HG02840 (cell line): ENCODE measurements at regions not wholly inside any gene's neighbourhood (a gene's known extent, or its start where the extent isn't known, plus 50 kb on each side); places are given as distances from the start of the nearest gene placed in this dataset.
"Not testable (repeated sequence)": the region's sequence is repeated elsewhere in the genome, so short reads cannot be mapped to it uniquely, and the experiment has no call there.

Experiments used
- ATAC-seq: cut with Tn5 transposase; IDR thresholded peaks from one replicate; pipeline ENCODE4 v1.9.1; 2021; ENCODE audit warnings: mild to moderate bottlenecking, moderate library complexity, moderate number of reproducible peaks; ENCODE audit not compliant: unreplicated experiment, low FRiP score

DNA sequence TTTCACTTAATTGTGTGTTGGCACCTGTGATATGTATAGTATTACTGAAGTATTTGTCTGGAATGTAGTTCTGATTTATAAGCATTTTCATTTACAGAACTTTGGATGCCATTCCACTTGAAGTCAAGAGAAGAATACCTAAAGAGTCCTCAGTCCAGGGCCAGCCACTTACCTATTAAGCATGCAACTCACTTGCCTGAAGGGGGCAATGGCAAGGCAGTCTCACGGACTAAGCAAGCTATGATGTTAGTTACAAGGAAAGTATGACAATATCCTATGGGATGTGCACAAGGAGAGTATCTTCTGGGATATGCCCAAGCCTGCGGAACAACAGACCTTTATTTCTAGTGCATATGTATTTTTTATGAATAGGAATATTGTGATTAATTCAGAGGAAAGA lies 369.4 kb upstream of the GCFC2 start:
- no peak for ATAC-seq

DNA sequence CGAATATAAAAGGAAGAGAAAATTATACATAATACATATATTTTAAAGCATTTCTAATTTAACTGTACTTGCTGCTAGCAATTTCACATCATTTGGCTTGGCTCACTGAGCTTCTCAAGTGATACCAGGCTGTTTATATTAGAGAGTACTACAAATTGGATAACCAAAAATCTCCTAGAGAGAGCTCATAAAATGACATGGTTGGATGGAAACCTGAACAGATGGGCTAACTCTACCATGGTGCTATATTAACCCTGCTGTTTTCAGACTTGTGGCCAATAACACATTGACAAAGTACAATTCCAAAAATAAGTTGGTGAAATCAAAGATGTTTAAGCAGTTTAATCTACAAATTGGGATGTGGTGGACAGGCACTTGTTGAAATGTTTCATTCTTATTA lies 364.4 kb upstream of the GCFC2 start:
- no peak for ATAC-seq

DNA sequence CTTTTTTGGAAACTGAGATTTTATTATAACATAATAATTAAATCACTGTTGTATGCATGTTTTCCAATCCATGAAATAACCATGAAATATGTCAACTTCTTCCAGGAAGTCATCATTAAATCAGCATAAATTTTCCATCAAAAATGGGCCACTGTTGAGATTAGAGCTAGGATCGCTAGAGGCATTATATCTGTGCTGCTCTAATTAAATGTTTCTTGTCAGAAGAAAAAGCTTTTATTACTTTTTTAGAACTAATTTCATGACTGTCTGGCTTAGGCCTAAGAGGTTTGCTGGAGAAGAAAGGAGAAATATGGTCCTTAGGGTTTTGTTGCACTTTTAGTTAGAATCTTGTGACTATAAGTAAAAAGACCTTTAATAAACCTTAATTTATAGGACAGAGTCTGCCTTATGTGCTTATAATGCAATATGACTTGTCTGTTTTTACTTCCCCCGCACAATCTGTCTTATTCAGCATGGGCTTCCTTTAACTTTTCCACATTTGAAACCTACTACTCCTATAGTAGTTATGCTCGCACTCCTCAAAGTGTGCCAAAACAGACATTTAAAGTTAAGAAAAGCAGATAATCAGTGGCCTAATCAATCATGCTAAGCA lies 363.4 kb upstream of the GCFC2 start:
- no peak for ATAC-seq

DNA sequence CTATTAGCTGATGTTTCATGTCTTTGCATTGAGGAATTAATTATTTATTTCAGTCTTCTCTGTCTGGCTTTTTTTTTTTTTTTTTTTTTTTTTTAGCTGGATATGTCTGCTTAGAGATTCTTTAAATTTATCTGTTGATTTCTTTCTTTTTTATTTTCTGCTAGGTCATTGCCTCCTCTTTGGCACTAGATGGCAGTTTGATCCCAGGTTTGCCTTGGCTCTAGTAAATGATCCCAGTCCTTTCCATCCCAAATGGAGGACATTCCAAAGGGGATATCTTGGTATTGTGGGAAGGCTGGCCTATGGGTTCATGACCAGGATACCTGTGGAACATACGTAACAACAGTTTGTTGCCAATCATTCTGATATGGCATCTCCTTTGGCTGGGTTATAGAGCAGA lies 339.5 kb upstream of the GCFC2 start:
- no peak for ATAC-seq

DNA sequence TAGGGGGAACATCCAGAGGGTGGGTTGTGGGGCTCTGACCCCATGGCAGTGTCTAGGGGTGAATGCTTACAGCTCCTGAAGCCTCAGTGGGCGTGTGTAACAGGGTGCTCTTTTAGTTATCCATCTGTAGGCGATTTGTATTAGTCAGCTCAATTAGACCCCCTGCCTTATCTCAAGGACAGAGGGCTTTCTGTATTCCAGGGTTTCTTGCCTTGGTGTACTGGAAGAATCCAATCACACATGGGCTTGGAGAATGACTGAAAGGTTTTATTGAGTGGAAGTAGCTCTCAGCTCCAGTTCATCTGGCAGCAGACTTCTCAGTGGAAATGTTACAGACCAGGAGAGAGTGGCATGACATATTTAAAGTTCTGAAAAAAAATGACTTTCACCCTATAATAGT lies 334.0 kb upstream of the GCFC2 start:
- ATAC-seq, result no peak

DNA sequence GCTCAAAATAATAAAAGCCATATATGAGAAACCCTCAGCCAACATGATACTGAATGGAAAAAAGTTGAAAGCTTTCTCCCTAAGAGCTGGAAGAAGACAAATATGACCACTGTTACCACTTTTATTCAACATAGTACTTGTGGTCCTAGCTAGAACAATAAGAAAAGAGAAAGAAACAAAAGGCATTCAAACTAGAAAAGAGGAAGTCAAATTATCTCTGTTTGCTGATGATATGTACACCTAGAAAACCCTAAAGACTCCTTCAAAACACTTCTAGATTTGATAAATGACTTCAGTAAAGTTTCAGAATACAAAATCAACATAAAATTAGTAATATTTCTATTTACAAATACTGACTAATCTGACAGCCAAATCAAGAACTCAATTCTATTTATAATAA lies 328.8 kb upstream of the GCFC2 start:
- no peak for ATAC-seq

DNA sequence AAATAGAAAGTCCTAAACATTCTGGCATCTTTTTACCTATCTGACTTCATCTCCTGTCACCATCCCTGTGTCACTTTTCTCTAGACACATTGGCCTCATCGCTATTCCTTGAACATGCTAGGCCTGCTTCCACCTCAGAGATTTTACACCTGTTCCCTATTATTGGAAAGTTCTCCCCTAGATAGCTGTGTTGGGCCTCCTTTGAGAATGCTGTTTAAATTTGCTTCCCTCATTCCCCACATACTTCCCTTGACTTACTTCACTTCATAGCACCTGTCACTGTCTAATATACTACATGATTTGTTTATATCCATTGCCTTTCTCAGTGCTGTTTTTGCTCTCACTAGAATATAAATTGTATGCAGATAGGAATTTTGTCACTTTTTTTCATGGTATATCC lies 317.0 kb upstream of the GCFC2 start:
- ATAC-seq, result no peak

DNA sequence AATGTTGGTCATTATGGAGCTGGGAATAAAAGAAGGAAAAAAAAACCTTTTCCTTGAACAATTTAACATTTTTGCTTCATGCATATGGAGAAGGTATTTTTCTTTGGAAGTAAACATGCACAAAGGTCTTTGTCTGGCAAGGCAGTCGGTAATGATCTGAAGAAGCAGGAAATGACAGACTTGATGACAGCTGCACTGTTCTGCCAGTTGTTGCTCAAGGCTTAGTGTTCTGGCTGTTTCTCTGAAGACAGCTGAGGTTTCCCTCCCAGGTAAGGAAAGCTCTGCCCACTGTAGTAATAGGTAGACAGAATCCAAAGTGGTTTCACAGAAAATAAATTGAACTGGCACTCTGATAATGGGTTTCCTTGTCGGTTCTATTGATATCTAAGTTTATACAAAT lies 308.4 kb upstream of the GCFC2 start:
- no peak for ATAC-seq

DNA sequence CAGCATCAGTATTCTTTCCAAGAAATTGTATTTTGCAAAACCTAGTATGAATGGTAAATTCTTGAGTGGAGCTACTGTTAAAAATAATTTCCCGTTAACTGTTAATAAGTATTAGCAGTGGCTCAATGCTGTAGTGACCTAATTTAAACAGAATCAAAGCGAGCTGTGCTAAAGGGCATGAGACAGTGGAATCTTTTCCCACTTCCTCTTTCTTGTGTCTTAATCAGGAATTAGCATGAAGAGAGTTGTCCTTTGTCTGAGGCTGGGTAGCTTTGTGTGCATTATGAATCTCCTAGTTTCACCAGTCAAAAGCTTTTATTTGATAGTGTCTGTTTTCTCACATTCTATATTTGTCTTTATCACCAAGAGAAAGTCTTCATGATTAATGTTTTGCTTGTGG lies 298.8 kb upstream of the GCFC2 start:
- no peak for ATAC-seq

DNA sequence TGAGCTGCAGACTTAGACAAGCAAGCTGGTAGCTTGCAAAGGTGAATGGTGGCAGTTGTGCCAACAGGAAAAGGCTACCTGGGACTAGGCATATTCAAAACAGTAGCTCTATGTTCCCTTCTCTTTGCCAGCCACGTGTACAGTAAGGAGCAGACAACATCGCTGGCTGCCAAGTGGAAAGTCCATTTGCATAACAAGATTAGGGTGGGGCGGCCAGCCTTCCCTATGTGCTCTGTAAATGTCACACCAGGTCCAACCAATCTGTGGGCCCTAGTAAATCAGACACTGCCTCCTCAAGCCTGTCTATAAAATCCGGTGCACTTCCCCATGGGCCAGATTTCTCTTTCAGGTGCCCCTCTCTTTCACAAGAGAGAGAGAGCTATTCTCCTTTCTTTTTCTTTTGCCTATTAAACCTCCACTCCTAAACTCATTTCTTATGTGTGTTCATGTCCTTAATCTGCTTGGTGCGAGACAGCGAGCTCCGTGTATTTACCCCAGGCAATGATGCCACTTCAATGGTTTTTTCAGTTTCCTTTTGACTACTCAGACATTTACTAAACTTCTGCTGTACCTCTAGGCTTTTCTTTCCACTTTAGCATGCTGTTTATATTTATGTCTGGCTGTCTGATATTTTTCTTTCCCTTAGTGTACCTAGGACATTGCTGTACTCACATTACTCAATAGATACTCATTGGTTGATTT lies 297.4 kb upstream of the GCFC2 start:
- ATAC-seq, result no peak

DNA sequence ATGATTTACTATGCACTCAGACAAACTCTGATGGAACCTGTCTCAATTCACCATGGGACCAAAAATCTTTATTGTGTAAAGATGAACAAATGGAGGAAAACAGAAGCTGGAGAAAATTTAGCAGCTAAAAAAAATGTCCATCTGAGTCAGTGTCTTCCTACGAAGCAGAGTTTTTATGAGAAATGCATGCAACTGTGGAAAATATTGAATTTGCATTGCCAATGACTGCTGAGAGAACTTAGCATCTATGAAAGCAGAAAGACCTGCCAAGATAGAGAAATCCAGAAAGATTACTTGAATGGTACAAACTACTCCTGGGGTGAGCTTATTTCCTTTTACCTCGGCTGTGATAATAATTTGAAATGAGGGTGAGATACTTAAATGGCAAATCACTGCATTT lies 289.7 kb upstream of the GCFC2 start:
- no peak for ATAC-seq

DNA sequence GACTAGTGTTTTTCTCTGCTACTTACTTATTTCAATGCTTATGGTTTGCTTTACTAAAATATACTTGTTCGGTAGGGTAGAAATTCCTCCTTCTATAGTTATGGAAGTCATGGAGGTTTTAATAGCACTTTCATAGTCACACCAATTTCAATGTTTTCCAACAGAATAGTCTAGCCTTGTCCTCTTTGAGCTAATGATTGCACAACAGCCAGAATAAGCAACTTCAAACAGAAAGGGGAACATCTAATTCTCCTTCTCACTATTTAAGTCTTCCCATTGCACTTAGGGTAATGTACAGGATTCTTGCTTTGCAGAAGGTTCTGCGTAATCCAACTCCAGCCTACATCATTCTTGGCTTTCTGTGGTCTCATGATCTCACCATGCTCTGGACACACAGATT lies 287.7 kb upstream of the GCFC2 start:
- ATAC-seq, result no peak

DNA sequence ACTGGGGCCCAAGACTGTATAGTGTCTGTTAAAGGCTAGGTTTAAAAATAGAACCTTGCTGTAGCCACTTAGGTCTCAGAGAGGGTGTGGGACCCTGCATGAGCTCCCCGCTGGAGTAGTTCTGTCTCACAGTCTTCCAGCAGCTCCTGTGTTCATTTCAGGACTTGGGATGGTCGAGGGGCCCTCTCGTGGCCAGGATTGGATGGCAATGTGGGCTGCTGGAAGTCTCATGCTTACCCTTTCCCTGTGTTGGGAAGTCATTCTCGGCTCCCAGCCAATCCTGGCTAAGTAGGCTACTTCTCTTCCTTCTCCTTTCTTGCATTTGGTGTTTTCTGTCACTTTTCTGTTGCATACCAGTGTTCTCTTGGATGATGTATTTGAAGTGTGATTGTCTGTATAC lies 284.0 kb upstream of the GCFC2 start:
- no peak for ATAC-seq

DNA sequence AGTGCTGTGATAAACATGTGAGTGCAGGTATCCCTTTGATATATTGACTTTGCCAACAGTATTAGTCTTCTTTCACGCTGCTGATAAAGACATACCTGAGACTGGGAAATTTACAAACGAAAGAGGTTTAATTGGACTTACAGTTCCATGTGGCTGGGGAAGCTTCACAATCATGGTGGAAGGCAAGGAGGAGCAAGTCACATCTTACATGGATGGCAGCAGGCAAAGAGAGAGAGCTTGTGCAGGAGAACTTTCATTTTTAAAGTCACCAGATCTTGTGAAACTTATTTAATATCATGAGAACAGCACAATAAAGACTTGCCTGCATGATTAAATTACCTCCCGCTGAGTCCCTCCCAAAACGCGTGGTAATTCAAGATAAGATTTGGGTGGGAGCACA lies 277.9 kb upstream of the GCFC2 start:
- not testable (repeated sequence) for ATAC-seq

DNA sequence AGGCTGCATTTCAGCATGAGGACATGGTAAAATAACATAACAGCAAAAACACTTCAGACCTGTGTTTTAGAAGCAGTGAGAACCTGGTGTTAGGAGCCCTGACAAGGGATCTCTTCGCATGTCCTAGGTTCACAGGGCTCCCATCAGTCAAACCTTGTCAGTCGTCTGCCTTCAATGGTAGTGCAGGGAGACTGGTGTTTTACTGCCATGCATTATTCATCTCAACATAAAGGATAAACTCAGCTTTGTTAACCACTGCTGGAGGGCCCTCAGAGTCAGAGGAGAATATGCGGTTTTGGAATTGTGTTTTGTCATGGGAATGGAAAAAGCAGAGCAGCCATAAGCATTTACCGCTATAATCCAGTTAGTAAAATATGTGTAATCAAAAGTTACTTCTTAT lies 275.9 kb upstream of the GCFC2 start:
- ATAC-seq, result no peak

DNA sequence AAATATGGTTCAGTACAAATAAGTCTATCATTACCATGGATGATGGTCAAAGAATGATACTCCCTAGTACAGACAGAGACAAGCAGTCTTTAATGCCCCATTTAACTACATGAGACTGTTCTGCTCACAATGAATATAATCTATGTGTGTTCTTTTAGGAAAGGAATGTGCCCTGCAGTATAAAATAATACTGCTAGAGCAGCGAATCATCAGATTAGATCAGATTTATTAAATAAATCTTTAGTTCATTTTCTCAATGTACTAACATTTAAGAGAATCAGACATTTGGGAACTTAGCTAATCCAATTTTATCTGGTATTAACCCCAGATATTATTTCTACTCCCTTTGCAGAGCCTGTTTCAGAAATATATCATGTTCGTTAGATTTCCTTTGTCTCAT lies 272.0 kb upstream of the GCFC2 start:
- no peak for ATAC-seq

DNA sequence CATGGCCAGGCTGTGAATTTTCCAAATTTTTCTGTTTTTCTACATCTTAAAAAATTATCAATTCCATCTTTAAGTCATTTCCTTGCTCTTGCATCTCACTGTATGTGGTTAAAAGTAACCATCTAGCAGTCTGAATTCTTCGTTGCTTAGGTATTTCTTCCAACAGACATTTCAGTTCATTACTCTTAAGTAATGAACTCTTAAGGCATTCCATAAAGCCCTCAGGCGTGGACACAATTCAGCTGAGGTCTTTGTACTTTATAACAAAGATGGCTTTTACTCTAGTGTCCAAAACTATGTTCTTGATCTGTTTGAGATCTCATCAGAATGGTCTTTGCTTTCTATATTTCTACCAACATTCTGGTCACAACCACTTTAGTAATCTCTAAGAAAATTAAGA lies 253.9 kb upstream of the GCFC2 start:
- ATAC-seq, result no peak

DNA sequence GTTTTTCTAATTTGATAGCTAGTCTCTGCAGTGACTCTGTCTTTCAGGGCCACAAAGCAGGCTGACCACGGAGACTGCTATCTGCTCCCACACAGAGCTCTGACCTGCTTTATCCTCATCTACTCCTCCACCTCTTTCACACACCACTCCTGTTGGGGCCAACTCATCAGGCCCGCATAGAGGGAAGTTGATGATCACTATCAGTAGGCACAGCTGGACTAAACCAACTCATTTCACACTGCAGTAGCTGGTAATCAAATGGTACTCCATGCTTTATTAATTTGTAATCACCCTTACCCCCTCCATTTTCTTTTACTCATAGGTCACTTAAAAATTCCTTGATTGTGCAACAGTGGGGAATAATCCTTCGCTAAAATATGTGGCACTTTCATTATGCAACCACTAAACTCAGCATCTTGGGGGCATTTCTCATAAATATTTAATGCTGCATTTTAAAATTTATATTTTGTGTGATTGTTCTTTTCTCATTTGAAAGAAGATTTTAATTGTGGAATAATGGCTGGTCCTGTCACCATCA lies 249.8 kb upstream of the GCFC2 start:
- ATAC-seq, result no peak

DNA sequence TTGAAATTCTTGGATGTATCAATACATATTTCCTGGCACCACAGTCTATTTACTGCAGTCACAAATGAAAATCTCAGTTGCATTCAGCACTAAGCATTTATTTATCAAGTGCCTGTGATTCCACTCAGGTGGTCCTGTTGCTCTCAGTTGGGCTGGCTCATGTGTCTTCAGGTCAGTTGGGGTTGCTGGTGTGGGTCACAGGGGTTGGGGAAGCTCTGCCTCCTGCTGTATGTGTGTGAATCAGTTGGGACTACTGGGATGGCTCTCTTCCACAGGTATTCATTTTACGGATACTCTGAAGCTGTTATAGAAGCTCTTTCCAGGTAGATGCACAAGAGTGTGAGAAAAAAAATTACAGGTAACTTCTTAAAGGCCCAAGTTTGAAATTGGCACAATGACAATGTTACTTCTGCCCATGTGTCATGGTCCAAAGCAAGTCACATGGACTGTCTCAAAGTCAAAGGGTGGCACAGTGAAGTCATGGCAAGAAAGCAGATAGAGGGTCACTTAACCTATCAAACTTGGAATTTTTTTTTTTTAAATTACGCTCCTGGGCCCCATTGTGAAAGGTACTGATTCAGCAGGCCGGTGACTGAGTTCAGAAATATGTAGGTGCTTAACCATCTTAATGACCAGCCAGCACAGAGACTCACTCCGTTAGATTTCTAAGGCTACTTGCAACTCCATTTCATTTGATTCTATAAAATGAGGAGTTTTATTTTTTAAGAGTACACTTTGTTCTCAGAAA lies 249.2 kb upstream of the GCFC2 start:
- ATAC-seq, result no peak

DNA sequence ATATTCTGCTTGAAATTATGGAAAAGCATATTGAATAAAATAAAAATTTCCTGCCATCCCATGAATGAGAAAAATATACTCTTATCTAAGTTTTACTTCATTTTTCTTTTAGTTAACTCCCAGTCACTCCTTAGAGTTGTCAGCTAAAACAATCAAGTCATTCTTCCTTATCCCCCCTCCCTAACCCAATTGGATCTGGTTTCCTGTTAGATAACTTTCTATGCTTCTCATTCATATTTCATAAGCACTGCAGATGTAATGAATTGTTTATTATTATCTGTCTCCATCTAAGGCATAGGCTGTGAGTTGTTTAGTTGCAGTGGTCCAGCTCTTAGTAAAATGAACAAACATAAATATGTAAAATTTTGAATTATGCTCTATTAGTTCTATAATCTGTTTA lies 244.0 kb upstream of the GCFC2 start:
- no peak for ATAC-seq

DNA sequence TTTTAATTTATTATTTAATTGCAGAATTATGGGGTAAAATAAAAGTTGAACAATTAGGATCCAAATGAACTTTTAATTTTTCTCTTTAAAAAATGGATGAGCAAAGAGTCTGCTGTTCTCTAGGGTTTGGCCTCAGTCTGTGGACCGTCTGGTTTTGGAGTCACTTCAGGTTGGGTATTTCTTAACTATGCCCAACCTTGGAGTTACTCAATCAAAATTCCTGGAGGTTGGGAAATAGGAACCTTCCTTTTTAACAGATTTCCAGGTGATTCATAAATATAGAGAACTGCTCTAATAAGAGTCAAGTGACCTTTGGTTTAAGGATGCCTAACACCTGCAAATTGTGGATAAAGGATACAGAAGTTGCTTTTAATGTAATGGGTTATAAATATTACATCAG lies 241.5 kb upstream of the GCFC2 start:
- no peak for ATAC-seq
